MM.1S (cell line): ENCODE measurements at regions not wholly inside any gene's neighbourhood (a gene's known extent, or its start where the extent isn't known, plus 50 kb on each side); places are given as distances from the start of the nearest gene placed in this dataset.
"Not testable (repeated sequence)": the region's sequence is repeated elsewhere in the genome, so short reads cannot be mapped to it uniquely, and the experiment has no call there.

Experiments
- DNase-seq: peaks from one replicate; pipeline ENCODE4 v3.0.0-alpha.2; 2015
- H2AFZ ChIP-seq: fragments of 300-600 bp; sonication (generic); 2 replicates; pipeline ENCODE4 v1.6.0; 2016; ENCODE audit warnings: antibody characterized with exemption, low read length
- H3F3A ChIP-seq: fragments of 300-600 bp; sonication (generic); 2 replicates; pipeline ENCODE4 v1.6.1; 2016; ENCODE audit warnings: mild to moderate bottlenecking, antibody characterized with exemption, low read length, moderate library complexity, mixed read lengths; ENCODE audit not compliant: insufficient read depth
- H3K27ac ChIP-seq: fragments of 300-600 bp; sonication (generic); 2 replicates; pipeline ENCODE4 v1.5.1; 2016; ENCODE audit warnings: mild to moderate bottlenecking, low read length
- H3K27me3 ChIP-seq: fragments of 300-600 bp; sonication (generic); replicated peaks from 2 replicates; pipeline ENCODE4 v1.6.0; 2016; ENCODE audit warnings: low read length; ENCODE audit not compliant: insufficient read depth
- H3K36me3 ChIP-seq: fragments of 300-600 bp; sonication (generic); replicated peaks from 2 replicates; pipeline ENCODE4 v1.6.1; 2016; ENCODE audit warnings: mild to moderate bottlenecking, low read length, mixed read lengths; ENCODE audit not compliant: insufficient read depth
- H3K4me1 ChIP-seq: fragments of 300-600 bp; sonication (generic); 2 replicates; pipeline ENCODE4 v1.6.1; 2016; ENCODE audit warnings: low read length, mixed read lengths
- H3K4me2 ChIP-seq: fragments of 300-600 bp; sonication (generic); 2 replicates; pipeline ENCODE4 v1.6.0; 2016; ENCODE audit warnings: low read depth, low read length
- H3K4me3 ChIP-seq: fragments of 300-600 bp; sonication (generic); 2 replicates; pipeline ENCODE4 v1.5.1; 2016; ENCODE audit warnings: low read length, mixed read lengths
- H3K79me2 ChIP-seq: fragments of 300-600 bp; sonication (generic); 2 replicates; pipeline ENCODE4 v1.6.1; 2016; ENCODE audit warnings: mixed run types, low read length, mixed read lengths
- H3K9ac ChIP-seq: fragments of 300-600 bp; sonication (generic); 2 replicates; pipeline ENCODE4 v1.6.1; 2016; ENCODE audit warnings: low read length, mixed read lengths
- H3K9me2 ChIP-seq: fragments of 300-600 bp; sonication (generic); replicated peaks from 2 replicates; pipeline ENCODE4 v1.6.1; 2016; ENCODE audit warnings: mild to moderate bottlenecking, low read length, mixed read lengths; ENCODE audit not compliant: insufficient read depth
- H3K9me3 ChIP-seq: fragments of 300-600 bp; sonication (generic); replicated peaks from 2 replicates; pipeline ENCODE4 v1.6.1; 2016; ENCODE audit warnings: mild to moderate bottlenecking, low read length, mixed read lengths; ENCODE audit not compliant: insufficient read depth
- H4K20me1 ChIP-seq: fragments of 300-600 bp; sonication (generic); 2 replicates; pipeline ENCODE4 v1.6.1; 2016; ENCODE audit warnings: mild to moderate bottlenecking, low read length, moderate library complexity, mixed read lengths; ENCODE audit not compliant: insufficient read depth
- EZH2 ChIP-seq: fragments of 300-600 bp; sonication (generic); optimal IDR thresholded peaks from 2 replicates; pipeline ENCODE3; 2017; ENCODE audit warnings: low read depth, mild to moderate bottlenecking, antibody characterized with exemption, low read length, mixed read lengths
- EZH2phosphoT487 ChIP-seq: fragments of 300-600 bp; sonication (generic); IDR thresholded peaks from 2 replicates; pipeline ENCODE4 v1.6.1; 2018; ENCODE audit warnings: antibody characterized with exemption, low read length
- TF ChIP-seq, protein P1 (sequence below): fragments of 300-600 bp; sonication (generic); IDR thresholded peaks from 2 replicates; pipeline ENCODE4 v1.5.1; 2016; ENCODE audit warnings: antibody characterized with exemption, low read length, mixed read lengths

DNA sequence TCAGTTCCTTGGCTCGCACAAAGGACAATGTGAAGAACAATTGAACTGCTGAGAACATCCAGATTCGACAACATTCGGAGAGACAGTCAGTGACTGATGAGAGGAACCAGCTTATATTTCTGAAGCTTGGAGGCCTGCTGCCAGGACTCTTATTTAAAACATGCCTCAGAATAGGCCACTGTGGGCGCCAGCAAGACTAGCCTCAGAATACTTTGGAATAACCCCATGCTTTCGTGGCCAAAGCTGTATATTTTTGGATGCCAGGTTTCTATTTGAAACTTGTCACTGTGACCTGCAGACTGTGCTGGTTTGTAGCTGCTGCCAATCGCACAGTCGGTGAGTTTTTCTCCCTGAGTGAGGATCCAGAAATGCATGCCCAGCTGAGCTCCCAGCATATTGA is 129.9 kb upstream of the UBE3A start:
- H3K4me2 ChIP-seq, result no peak overlapping the region
- no peaks in the 10 kb centered on the region for H3K79me2 ChIP-seq
- H3K27me3 ChIP-seq, result no peaks in the 10 kb centered on the region
- TF ChIP-seq, protein P1, sequence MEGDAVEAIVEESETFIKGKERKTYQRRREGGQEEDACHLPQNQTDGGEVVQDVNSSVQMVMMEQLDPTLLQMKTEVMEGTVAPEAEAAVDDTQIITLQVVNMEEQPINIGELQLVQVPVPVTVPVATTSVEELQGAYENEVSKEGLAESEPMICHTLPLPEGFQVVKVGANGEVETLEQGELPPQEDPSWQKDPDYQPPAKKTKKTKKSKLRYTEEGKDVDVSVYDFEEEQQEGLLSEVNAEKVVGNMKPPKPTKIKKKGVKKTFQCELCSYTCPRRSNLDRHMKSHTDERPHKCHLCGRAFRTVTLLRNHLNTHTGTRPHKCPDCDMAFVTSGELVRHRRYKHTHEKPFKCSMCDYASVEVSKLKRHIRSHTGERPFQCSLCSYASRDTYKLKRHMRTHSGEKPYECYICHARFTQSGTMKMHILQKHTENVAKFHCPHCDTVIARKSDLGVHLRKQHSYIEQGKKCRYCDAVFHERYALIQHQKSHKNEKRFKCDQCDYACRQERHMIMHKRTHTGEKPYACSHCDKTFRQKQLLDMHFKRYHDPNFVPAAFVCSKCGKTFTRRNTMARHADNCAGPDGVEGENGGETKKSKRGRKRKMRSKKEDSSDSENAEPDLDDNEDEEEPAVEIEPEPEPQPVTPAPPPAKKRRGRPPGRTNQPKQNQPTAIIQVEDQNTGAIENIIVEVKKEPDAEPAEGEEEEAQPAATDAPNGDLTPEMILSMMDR, result no peak
- TF ChIP-seq EZH2, result no peak
- no peak overlapping the region for H3K9ac ChIP-seq
- H3F3A ChIP-seq, result no peaks in the 10 kb centered on the region
- H3K36me3 ChIP-seq, result no peaks in the 10 kb centered on the region
- H4K20me1 ChIP-seq, result no peaks in the 10 kb centered on the region
- no peak overlapping the region for H2AFZ ChIP-seq
- no peak for DNase-seq
- no peaks in the 10 kb centered on the region for H3K4me1 ChIP-seq
- no peaks in the 10 kb centered on the region for H3K9me2 ChIP-seq
- H3K27ac ChIP-seq, result no peak overlapping the region
- no peak overlapping the region for H3K4me3 ChIP-seq
- no peaks in the 10 kb centered on the region for H3K9me3 ChIP-seq

DNA sequence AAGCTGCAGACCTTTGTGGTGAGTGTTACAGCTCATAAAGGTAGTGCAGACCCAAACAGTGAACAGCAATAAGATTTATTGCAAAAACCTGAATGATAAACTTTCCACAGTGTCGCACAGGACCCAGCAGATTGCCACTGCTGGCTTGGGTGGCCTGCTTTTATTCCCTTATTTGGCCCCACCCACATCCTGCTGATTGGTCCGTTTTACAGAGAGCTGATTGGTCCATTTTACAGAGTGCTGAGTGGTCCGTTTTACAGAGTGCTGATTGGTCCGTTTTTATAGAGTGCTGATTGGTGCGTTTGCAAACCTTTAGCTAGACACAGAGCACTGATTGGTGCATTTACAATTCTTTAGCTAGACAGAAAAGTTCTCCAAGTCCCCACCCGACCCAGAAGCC is 127.7 kb upstream of the UBE3A start:
- H3K4me3 ChIP-seq, H3K79me2 ChIP-seq, H2AFZ ChIP-seq, H3K36me3 ChIP-seq, H4K20me1 ChIP-seq, H3K9me3 ChIP-seq, H3K9ac ChIP-seq, H3K27ac ChIP-seq, H3K27me3 ChIP-seq, H3K4me2 ChIP-seq, H3K9me2 ChIP-seq, H3K4me1 ChIP-seq, H3F3A ChIP-seq, DNase-seq: not testable (repeated sequence)

DNA sequence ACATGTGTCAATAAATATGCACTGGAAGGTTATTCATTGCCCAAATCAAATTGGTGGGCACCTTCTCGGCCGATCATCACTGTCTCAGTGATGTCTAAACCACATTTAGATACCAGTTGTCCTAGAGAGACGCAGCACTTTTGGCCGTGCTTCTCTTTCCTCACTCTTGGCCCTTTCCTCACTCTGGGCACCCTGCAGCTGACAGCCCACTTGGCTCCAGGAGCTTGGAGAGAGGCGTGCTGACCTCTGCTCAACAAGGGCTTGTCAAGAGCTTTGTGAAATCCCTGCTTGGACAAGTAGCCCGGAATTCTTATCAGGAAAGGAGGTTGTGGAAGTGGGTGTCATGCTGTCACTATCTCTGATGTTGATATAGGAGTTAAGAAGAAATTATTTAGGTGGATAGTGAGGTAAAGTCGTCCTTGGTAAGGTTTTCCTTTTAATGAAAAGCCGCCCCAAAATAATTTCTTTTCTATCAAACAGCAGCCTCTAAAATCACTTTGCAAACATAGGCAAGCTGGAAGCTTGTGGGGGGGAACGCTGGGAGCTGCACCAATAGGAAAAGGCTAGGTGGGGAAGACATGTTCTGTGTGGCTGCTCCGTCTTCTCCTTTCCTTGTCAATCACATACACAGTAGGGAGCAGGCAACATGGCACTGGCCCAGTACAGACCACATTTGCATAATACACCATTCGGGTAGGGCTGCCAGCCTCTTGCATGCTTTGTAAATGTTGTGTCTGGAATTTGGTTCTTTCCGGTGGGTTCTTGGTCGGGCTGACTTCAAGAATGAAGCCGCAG is 126.8 kb upstream of the UBE3A start:
- Histone ChIP-seq H2AFZ (no peak overlapping the region), H3K36me3 (no peaks in the 10 kb centered on the region), H3K4me1 (no peaks in the 10 kb centered on the region), H3K9me3 (no peaks in the 10 kb centered on the region), H3K79me2 (no peaks in the 10 kb centered on the region), H3K4me2 (no peak overlapping the region), H4K20me1 (no peaks in the 10 kb centered on the region), H3K9me2 (no peaks in the 10 kb centered on the region), H3K27ac (no peak overlapping the region), H3K27me3 (no peaks in the 10 kb centered on the region), H3F3A (no peaks in the 10 kb centered on the region), H3K9ac (no peak overlapping the region), H3K4me3 (no peak overlapping the region)
- TF ChIP-seq EZH2phosphoT487 (no peak), EZH2 (no peak)
- TF ChIP-seq, protein P1, result no peak
- no peak for DNase-seq

DNA sequence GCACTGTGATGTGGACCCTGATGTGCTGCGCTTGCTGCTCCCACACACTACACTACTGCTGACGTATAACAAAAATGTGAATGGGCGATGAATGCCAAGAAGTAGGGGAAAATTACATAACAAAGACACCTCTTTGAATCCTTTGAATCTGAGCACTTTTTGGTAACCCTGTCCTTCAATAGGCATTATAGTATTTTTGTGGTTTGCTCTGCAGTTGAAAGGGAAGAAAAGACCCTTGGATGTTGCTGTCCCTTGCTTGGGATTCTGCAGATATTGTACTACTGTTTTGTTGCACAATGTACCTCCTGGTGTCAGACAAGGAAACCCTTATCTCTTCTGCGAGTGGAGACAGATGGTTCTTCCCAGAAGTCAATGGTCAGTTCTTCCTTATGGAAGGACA is 124.8 kb upstream of the UBE3A start:
- no peak overlapping the region for H3K27ac ChIP-seq
- H3K79me2 ChIP-seq, result no peaks in the 10 kb centered on the region
- no peaks in the 10 kb centered on the region for H3K9me2 ChIP-seq
- H3K9me3 ChIP-seq, result no peaks in the 10 kb centered on the region
- no peaks in the 10 kb centered on the region for H3K27me3 ChIP-seq
- H3K36me3 ChIP-seq, result no peaks in the 10 kb centered on the region
- no peak overlapping the region for H2AFZ ChIP-seq
- no peak overlapping the region for H3K4me2 ChIP-seq
- DNase-seq, result no peak
- no peaks in the 10 kb centered on the region for H3K4me1 ChIP-seq
- no peak overlapping the region for H3K9ac ChIP-seq
- no peaks in the 10 kb centered on the region for H4K20me1 ChIP-seq
- H3F3A ChIP-seq, result no peaks in the 10 kb centered on the region
- TF ChIP-seq, protein P1, result no peak
- TF ChIP-seq EZH2 (no peak), EZH2phosphoT487 (no peak)
- H3K4me3 ChIP-seq, result no peak overlapping the region
